ENCODE measurements at regions not wholly inside any gene's neighbourhood (a gene's known extent, or its start where the extent isn't known, plus 50 kb on each side); places are given as distances from the start of the nearest gene placed in this dataset.

- no peaks in the 10 kb centered on the region for H3K9me3 ChIP-seq (ENCODE audit: control insufficient read depth in 4 of 4, low read length in 3 of 4)
- no peak for DNase-seq (ENCODE audit: low spot score)
- no peak for TF ChIP-seq SP1 (IDR thresholded peaks at IDR 0.05)
- no peak for TF ChIP-seq HNF4G (IDR thresholded peaks at IDR 0.05)
- no peak for TF ChIP-seq FOXA1 (IDR thresholded peaks at IDR 0.05)
- no peak for TF ChIP-seq EGR1 (IDR thresholded peaks at IDR 0.05; ENCODE audit: low read depth in 2 of 2)
- no peak for TF ChIP-seq MAX (IDR thresholded peaks at IDR 0.05)
- TF ChIP-seq, protein P1, sequence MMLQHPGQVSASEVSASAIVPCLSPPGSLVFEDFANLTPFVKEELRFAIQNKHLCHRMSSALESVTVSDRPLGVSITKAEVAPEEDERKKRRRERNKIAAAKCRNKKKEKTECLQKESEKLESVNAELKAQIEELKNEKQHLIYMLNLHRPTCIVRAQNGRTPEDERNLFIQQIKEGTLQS (IDR thresholded peaks at IDR 0.05): no peak
- WGBS: 53% methylated on average over 1 of the region's 1 CpG
- no peaks in the 10 kb centered on the region for H3K27me3 ChIP-seq (ENCODE audit: control insufficient read depth in 4 of 4, insufficient read depth in 4 of 4, low read length in 3 of 4)
- H3K9ac ChIP-seq (ENCODE audit: low read depth in 1 of 2, low read length in 2 of 2): no peak overlapping the region
- H3K27ac ChIP-seq (ENCODE audit: low read depth in 1 of 2, low read length in 2 of 2): no peak overlapping the region
- H3K4me1 ChIP-seq (ENCODE audit: control insufficient read depth in 4 of 4, insufficient read depth in 4 of 4, low read length in 3 of 4): no peaks in the 10 kb centered on the region
- H3K36me3 ChIP-seq (ENCODE audit: control insufficient read depth in 4 of 4, insufficient read depth in 3 of 4, low read depth in 1 of 4, low read length in 3 of 4): no peaks in the 10 kb centered on the region
- no peak overlapping the region for H3K4me3 ChIP-seq (ENCODE audit: low read depth in 1 of 3, low read length in 3 of 3)
Measured at GRCh38 chr18:41072946-41073345, 882.1 kb upstream of the PIK3C3 start.

DNA sequence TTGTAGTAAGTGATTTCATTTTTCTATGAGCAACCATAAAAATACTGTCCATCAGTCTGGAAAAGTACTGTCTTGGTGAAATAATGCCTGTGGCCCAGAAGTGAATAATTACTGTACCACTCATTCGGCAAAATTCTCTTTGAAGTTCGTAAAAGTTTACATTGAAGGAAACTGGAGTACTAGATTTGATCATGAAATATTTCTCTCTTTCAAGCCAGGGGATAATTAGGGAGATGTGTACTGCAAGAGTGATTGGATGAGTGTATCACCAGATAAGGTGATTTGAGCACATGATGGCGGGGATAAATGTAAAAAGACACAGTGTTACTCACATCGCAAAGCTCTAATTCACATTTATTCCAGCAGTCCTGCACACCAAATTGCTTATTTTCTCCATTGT lies 883.2 kb upstream of the PIK3C3 start:
- no peaks in the 10 kb centered on the region for H3K4me1 ChIP-seq (ENCODE audit: control insufficient read depth in 4 of 4, insufficient read depth in 4 of 4, low read length in 3 of 4)
- no peak overlapping the region for H3K4me3 ChIP-seq (ENCODE audit: low read depth in 1 of 3, low read length in 3 of 3)
- H3K9ac ChIP-seq (ENCODE audit: low read depth in 1 of 2, low read length in 2 of 2): no peak overlapping the region
- H3K27ac ChIP-seq (ENCODE audit: low read depth in 1 of 2, low read length in 2 of 2): no peak overlapping the region
- no peaks in the 10 kb centered on the region for H3K27me3 ChIP-seq (ENCODE audit: control insufficient read depth in 4 of 4, insufficient read depth in 4 of 4, low read length in 3 of 4)
- TF ChIP-seq HNF4G (IDR thresholded peaks at IDR 0.05) (no peak), TAF1 (conservative IDR thresholded peaks at IDR 0.05) (no peak), SP1 (IDR thresholded peaks at IDR 0.05) (no peak), ZBTB33 (IDR thresholded peaks at IDR 0.05) (no peak), FOXA1 (IDR thresholded peaks at IDR 0.05) (no peak), FOXA2 (IDR thresholded peaks at IDR 0.05) (no peak)
- TF ChIP-seq, protein P2, sequence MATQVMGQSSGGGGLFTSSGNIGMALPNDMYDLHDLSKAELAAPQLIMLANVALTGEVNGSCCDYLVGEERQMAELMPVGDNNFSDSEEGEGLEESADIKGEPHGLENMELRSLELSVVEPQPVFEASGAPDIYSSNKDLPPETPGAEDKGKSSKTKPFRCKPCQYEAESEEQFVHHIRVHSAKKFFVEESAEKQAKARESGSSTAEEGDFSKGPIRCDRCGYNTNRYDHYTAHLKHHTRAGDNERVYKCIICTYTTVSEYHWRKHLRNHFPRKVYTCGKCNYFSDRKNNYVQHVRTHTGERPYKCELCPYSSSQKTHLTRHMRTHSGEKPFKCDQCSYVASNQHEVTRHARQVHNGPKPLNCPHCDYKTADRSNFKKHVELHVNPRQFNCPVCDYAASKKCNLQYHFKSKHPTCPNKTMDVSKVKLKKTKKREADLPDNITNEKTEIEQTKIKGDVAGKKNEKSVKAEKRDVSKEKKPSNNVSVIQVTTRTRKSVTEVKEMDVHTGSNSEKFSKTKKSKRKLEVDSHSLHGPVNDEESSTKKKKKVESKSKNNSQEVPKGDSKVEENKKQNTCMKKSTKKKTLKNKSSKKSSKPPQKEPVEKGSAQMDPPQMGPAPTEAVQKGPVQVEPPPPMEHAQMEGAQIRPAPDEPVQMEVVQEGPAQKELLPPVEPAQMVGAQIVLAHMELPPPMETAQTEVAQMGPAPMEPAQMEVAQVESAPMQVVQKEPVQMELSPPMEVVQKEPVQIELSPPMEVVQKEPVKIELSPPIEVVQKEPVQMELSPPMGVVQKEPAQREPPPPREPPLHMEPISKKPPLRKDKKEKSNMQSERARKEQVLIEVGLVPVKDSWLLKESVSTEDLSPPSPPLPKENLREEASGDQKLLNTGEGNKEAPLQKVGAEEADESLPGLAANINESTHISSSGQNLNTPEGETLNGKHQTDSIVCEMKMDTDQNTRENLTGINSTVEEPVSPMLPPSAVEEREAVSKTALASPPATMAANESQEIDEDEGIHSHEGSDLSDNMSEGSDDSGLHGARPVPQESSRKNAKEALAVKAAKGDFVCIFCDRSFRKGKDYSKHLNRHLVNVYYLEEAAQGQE (IDR thresholded peaks at IDR 0.05): no peak
- no peaks in the 10 kb centered on the region for H3K9me3 ChIP-seq (ENCODE audit: control insufficient read depth in 4 of 4, low read length in 3 of 4)
- no peaks in the 10 kb centered on the region for H3K36me3 ChIP-seq (ENCODE audit: control insufficient read depth in 4 of 4, insufficient read depth in 3 of 4, low read depth in 1 of 4, low read length in 3 of 4)
- no peak for DNase-seq (ENCODE audit: low spot score)
- 87% methylated on average over 4 of the region's 4 CpGs for WGBS

DNA sequence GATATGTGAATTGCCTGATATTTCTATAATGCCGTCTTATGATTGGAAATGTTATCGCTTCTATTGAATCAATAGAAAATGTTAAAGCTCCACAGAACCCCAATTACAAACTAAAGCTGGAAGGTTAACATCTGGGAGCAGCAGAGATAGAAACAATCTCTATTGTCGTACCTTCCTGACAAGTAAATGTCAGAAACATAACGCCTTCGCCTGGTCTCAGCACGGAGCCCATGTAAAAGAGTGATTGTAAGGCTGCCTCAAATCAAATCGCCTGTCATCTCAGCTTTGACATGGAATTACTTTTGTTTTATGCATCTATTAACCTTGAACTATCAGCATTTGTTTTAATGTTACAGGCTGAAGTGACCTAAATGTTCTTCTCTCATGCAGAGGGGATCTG lies 885.9 kb upstream of the PIK3C3 start:
- no peaks in the 10 kb centered on the region for H3K36me3 ChIP-seq (ENCODE audit: control insufficient read depth in 4 of 4, insufficient read depth in 3 of 4, low read depth in 1 of 4, low read length in 3 of 4)
- TF ChIP-seq RAD21 (IDR thresholded peaks at IDR 0.05) (no peak), ZBTB33 (IDR thresholded peaks at IDR 0.05) (no peak), SP1 (IDR thresholded peaks at IDR 0.05) (no peak), YY1 (IDR thresholded peaks at IDR 0.05) (no peak), EGR1 (IDR thresholded peaks at IDR 0.05; ENCODE audit: low read depth in 2 of 2) (no peak), HNF4G (IDR thresholded peaks at IDR 0.05) (no peak), FOXA2 (IDR thresholded peaks at IDR 0.05) (no peak), CTCF (IDR thresholded peaks at IDR 0.05; ENCODE audit: low read depth, low read length, missing input control) (no peak), MAX (IDR thresholded peaks at IDR 0.05) (no peak), RXRA (IDR thresholded peaks at IDR 0.05) (no peak), JUND (IDR thresholded peaks at IDR 0.05) (no peak)
- TF ChIP-seq, protein P1 (IDR thresholded peaks at IDR 0.05): no peak
- no peak overlapping the region for H3K9ac ChIP-seq (ENCODE audit: low read depth in 1 of 2, low read length in 2 of 2)
- no peak for DNase-seq (ENCODE audit: low spot score)
- no peak overlapping the region for H3K27ac ChIP-seq (ENCODE audit: low read depth in 1 of 2, low read length in 2 of 2)
- WGBS: 80% methylated on average over 7 of the region's 7 CpGs
- no peaks in the 10 kb centered on the region for H3K9me3 ChIP-seq (ENCODE audit: control insufficient read depth in 4 of 4, low read length in 3 of 4)
- H3K4me1 ChIP-seq (ENCODE audit: control insufficient read depth in 4 of 4, insufficient read depth in 4 of 4, low read length in 3 of 4): no peaks in the 10 kb centered on the region
- H3K4me3 ChIP-seq (ENCODE audit: low read depth in 1 of 3, low read length in 3 of 3): no peak overlapping the region
- H3K27me3 ChIP-seq (ENCODE audit: control insufficient read depth in 4 of 4, insufficient read depth in 4 of 4, low read length in 3 of 4): no peaks in the 10 kb centered on the region

Measured in liver (tissue), 8 donors.